ENCODE measurements at regions not wholly inside any gene's neighbourhood (a gene's known extent, or its start where the extent isn't known, plus 50 kb on each side); places are given as distances from the start of the nearest gene placed in this dataset.

DNA sequence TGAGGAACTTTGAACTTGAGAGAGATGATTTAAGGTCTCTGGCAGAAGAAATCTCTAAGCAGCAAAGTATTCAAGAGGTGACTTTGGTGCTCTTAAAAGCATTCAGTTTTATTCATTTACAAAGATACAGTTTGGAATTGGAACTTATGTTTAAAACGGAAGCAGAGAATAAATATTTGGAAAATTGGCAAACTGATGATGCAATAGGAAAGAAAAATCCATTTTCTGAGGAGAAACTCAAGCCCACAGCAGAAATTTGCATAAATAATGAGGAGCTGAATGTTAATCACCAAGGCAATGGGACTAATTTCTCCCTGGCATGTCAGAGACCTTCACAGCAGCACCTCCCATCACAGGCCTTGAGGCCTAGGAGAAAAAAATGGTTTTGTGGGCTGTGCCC, 1022.5 kb upstream of the CHAC2 start:
- intact Hi-C loops (cut with DNase I) = no loop called here
- DNase-seq (ENCODE audit: low spot score) = no peak

DNA sequence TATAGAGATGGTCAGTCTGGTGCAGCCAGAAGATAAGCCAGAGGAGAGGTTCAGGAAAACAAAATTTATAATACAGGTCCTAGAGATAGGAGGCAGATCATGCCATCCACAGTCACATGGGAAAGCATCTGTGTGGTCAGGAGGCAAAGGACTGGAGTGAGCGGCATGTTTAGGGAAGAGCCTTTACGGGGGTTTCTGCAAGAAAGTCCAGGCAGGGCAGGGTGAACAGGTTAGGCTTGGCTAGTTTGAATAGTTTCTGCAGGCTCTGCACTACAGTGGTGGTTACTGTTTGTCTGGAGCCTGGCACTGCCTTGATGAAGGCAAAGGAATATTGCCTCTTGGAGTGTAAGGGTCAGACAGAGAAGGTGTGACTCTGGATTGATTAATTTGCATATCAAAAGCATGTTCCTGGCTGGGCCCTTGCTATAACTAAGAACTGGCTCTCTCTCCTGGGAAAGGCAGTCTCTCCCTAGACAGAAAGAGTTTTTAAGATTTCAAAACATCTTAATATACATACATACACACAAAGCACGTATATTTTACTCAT, 1034.7 kb upstream of the CHAC2 start:
- intact Hi-C loops (cut with DNase I) = no loop called here
- no peak for DNase-seq (ENCODE audit: low spot score)

DNA sequence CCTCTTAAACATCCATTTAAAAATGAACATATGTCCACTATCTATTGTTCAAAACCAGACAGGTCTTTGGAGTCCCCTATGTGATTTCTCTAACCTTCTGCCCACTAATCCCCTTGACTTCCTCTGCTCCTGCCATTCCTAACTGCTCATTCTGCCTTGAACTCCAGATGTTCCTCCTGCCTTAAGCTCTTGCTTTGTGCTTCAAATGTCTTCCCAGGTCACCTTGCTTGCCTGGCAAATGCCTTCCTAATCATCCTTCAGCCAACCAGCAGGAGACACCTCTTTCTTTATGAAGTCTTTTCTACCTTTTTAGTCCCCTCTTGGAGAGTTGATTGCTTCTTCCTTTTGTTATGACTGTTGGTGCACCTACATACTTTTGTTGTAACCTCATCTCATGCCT, 1043.0 kb upstream of the CHAC2 start:
- intact Hi-C loops (cut with DNase I) = no loop called here
- no peak for DNase-seq (ENCODE audit: low spot score)

DNA sequence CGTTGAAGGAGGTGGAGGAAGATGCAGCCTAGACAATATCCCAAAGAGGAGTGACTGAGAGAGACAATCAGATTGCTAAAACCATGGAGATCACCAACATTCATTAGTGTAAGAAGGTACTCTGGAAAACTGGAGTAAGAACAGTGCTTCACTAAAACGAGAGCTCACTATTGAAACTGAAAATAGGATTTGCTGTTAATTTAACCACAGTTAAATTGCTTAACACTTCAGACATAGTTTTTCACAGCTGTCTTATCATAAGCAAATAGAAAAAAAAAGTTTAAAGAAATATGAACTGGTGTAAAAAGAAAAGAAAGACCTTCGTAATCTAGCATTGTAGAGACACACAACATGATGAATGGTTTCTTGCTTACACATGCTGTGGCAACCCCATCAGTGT, 1049.8 kb upstream of the CHAC2 start:
- intact Hi-C loops (cut with DNase I) = no loop called here
- no peak for DNase-seq (ENCODE audit: low spot score)

DNA sequence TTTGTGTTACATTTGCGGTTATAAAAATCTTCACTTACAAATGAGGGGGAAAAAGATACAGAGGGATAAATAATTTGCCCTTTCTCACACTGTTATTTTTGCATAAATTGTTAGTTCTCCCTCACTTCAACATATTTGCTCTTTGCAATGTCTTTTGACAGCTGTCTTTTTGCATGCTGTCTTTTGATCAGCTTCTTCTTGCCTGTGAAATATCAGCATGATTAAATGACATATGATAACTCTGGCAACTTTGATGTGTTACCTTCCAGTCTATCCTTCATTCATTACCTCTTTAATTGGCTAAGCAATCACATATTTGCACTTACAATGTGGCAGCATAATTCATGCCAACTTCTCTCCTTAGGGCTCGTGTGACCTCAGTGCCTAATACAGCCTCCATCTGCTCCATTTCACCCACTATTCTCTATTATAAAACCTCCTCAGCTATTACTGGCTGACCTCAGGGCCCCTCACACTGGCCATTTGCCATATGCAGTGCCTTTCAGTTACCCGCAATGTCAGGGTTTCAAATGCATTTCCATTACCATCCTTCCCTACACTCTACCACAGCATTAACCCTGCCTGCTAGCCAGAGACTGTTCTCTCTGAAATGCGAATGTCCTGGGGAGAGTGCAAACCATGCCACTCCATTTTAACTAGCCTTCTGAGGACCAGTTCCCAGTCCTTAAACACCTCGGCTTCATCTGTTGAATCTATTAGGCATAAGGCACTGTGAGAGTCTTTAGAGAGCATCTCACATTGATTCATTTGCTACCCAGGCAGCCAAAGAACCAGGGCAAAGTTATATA, 1056.6 kb upstream of the CHAC2 start:
- intact Hi-C loops (cut with DNase I) = no loop called here
- DNase-seq (ENCODE audit: low spot score) = no peak

DNA sequence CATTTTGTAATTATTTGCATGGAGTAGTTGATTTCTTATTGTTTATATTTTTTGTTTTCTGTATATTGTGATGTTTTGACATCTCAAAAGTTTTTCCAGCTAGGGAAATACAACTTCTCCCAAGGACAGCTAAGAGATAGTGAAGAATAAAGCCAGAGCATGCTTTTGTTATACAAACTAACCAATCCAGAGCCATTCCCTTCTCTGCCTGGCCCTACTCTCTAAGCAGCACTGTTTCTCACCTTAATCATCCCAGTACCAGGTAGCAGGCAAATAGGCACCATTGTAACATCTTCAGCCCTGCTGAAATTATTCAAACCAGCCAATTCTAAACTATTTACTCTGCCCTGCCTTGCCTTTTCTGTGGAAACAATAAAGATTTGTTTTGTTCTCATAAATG, 1063.4 kb upstream of the CHAC2 start:
- intact Hi-C loops (cut with DNase I) = no loop called here
- no peak for DNase-seq (ENCODE audit: low spot score)

DNA sequence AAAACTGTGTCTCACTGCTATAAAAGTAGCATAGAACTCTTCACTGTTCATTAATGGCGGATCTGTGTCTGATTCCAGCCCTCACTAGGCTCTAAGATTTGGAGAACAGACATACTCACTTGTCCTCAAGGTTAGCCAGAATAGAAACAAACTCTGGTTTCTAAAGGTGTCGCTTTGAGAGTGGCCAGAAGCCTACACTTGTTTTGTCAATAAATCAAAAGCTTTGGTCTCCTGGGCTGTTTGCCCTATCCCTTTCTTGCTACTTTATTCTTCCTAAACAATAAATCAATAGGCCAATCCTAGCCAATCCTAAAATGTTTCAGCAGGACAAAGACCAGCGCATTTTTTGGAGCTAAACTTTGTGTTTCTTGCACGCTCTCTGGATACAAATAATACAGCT, 1064.6 kb upstream of the CHAC2 start:
- no peak for DNase-seq (ENCODE audit: low spot score)
- intact Hi-C loops (cut with DNase I) = no loop called here

DNA sequence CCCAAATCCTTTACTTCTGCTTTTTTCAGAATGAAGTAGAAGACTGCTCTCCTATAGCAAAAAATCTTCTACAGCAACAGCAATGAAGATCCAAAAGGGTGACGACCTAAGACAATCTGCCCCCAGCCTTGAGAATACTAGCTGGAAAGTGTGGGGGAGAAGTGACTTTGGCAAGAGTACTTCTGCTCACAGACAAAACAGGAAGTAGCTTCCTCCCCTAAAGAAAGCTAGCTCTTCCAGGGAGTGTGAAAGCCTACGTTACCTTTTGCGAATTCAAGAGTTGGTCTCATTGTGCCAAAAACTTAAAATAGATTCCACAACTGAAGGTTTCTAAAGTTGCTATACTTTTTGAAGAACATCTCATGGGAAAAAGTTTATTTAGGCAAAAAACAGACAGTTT, 1069.2 kb upstream of the CHAC2 start:
- intact Hi-C loops (cut with DNase I) = no loop called here
- no peak for DNase-seq (ENCODE audit: low spot score)

DNA sequence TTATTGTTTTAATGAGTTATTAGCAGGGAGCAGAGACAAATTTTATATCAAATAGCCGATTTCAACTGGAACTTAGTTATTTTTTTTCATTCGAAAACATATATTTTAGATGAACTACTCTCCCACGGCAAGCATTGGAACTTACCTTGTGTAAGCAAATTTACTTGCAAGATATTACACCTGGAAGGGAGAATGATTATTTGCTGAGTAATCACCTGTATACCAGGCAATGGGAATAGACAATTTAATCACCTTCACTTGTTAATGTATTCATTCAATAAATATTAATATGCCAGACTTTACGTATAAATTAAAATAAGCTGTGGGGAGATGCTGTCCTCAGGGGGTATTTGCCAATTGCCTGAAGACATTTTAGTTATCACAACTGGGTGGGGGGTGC, 1069.9 kb upstream of the CHAC2 start:
- intact Hi-C loops (cut with DNase I) = no loop called here
- no peak for DNase-seq (ENCODE audit: low spot score)

DNA sequence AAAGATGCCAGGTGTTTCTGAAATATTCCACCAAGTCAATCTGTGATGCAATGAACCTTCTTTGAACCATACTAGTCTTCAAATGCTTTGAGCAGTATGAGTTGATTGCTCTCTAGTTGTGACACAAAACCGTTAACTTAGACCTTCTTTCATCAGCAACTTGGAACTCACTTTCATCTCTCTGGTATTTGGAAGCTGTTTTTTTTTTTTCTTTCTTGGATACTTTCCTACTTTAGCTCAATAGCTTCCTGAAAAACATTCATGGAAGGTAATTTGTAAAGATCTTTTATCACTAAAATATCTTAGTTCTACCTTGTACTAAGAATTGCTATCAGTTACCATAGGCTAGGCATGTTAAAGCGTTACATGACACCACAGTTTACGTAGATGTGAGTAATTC, 1071.9 kb upstream of the CHAC2 start:
- intact Hi-C loops (cut with DNase I) = no loop called here
- no peak for DNase-seq (ENCODE audit: low spot score)

DNA sequence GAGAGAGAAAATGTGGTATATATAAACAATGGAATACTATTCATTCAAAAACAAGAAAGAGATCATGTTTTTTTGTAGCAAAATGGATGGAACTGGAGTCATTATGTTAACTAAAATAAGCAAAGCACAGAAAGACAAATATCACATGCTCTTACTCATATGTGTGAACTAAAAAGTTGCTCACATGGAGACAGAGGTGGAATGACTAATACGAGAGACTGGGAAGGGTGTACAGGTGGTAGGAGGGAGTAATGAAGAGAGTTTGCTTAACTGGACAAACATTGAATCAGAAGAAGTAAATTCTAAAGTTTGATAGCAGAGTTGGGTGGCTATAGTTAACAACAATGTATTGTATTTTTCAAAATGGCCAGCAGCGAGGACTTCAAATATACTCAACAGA, 1080.7 kb upstream of the CHAC2 start:
- intact Hi-C loops (cut with DNase I) = no loop called here
- DNase-seq (ENCODE audit: low spot score) = no peak

DNA sequence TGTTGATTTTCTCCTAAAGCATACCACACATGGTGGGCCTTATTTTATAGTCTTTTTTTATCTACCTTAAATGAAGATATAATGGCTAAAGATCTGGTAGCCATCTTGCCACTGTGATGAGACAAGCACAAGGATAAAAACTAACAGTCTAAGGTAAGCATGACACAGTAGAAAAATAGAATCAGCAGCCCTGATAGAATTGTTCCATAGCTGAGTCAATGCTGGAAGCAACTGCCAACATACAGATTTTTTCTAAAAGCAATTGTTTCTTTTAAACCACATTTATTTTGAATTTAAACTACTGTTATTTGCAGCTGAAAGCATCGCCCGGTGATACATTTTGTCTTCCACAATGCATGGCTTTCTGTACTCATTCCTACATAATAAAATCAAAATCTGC, 1091.5 kb upstream of the CHAC2 start:
- DNase-seq (ENCODE audit: low spot score) = no peak
- intact Hi-C loops (cut with DNase I) = no loop called here

DNA sequence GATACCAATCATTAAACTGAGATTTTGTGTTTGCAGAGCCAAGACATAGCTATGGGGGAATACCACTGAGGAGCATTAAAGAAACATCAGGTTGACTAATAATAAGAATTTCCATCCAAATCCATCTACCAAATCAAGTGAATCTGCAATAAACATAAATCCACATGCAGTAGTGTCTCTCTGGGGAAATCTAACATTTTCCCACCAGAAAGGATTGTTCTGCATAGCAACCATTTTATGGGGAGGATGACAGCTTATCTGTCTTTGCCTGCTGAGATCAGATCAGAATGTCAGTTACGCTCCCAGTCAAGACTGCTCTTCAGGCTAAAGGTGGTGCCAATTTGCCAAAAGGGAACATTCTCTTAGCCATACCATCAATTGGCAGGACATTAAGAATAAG, 1098.9 kb upstream of the CHAC2 start:
- intact Hi-C loops (cut with DNase I) = no loop called here
- no peak for DNase-seq (ENCODE audit: low spot score)

DNA sequence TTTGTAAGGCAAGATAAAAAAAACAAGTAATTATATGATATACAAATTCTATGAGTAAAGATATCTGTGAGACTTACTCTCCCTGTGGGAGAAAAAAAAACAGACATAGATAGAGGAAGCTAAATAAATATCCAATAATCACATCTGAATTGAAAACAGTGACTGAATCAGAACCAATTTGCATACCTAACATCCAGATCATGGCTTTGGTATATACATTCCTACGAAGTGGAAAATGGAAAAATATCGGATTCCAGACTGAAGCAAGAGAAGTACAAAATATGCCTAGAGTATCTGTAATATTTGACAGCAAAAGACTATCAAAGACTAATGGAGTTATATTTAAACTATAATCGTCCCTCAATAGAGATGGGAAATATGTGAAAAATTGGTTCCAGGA, 1108.1 kb upstream of the CHAC2 start:
- DNase-seq (ENCODE audit: low spot score) = no peak
- intact Hi-C loops (cut with DNase I) = no loop called here

DNA sequence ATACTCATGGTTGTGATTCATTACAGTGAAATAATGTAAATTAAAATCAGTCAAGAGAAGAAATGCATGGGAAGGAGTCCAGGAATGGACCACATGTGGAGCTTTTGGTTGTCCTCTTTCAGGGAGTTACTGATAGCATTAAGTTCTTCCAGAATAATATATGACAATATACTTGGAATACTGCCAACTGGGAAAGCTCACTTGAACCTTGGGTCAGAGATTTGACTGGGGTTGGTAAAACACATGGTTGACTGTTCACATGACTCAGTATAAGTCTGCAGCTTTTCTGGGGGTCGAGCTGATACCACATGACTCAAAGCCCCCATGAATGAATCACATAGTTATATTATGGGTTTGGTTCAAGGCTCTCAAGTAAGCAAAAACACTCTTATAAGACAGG, 1109.0 kb upstream of the CHAC2 start:
- intact Hi-C loops (cut with DNase I) = no loop called here
- DNase-seq (ENCODE audit: low spot score) = no peak

DNA sequence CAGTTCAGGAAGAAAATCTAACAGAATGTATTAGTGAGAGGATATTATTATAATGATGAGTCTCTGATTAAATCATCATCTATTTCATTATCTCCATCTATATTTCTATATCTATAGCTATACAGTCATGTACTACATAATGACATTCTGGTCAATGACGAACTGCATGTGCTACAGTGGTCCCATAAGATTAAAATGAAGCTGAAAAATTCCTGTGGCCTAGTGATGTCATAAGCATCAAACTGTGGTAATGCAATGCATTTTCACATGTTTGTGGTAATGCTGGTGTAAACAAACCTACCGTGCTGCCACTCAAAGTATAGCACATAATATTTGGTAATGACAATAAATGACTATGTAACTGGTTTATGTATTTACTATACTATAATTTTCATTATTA, 1127.9 kb upstream of the CHAC2 start:
- DNase-seq (ENCODE audit: low spot score) = no peak
- intact Hi-C loops (cut with DNase I) = no loop called here

DNA sequence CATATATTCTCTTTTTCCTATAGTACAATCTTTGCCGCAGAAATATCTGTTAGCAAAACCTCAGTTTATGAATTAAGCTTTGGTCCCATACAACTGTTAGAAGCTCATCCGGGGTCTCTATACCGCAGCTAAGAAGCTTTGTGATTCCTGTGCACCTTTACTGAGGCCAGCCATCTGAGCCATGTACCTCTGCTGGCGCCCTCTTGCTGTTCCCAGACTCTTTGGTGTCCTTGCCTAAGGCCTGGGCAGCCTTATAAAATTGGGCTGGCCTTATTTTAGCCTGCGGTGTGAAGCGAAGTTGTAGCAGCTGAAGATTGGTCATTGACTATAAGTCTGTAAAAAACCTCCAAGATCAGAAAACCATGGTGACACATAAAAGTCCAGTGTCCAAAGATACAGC, 1135.1 kb upstream of the CHAC2 start:
- no peak for DNase-seq (ENCODE audit: low spot score)
- intact Hi-C loops (cut with DNase I) = no loop called here

DNA sequence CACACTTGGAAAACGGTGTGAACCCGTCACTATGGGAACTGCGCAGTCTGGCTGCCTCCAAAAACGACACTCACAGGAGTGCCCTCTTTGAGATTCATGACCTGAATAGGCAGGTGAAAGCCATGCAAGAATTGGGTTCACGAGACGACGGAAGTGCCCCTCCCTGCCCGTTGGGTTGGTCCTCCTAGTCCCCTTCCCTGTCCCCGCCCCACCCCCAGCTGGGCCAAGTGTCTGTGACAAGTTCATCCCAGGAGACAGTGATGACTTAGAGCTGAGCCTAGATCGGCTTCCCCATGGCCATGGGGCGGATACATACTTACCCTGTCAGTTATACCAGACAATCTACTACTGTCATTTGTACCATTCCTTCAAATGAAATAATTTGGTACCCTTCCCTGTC, 1137.7 kb upstream of the CHAC2 start:
- no peak for DNase-seq (ENCODE audit: low spot score)
- intact Hi-C loops (cut with DNase I) = loop anchor here in 1 of 2 donors (10.0 kb wide), 1 partner anchor 855 kb away; no protein-coding TSS in a partner anchor

DNA sequence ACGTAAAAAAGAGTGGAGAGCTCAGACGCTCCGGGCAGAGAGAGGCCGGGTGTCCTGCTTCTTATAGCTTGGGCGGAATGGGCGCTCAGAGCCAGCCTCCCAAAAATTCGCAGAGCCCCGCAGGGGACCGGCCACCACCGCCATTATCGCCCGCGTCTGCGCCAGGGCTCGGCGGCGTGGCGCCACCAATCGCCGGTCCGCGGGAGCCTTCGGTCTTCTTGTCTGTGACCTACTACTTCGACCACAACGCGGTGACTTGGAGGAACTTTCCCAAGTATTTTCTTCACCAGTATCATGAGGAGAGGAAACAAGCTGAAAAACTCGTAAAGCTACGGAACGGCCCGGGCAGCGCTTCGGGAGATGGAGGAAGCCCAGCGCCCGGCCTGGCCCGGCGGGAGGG, 1138.1 kb upstream of the CHAC2 start:
- intact Hi-C loops (cut with DNase I) = loop anchor here in 1 of 2 donors (10.0 kb wide), 1 partner anchor 855 kb away; no protein-coding TSS in a partner anchor

DNA sequence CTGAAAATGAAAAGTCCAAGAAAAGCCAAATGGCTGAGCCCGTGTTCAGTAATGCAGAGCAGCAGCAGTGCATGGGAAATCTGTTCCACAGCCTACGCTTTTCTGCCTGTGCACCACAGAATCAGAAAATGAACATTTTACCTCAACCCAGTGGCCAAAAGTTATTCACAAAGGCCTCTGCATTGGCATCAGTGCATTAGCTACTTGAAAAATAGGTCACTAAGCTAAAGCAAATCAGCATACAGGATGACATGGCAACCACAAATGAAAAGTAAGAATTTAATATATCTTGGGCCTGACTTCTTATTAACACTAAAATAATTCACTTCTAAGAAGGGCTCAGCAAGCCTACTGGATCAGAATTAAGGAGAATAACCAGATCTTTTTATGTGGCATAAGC, 1145.3 kb upstream of the CHAC2 start:
- intact Hi-C loops (cut with DNase I) = loop anchor here in 1 of 2 donors (10.0 kb wide), 1 partner anchor 863 kb away; no protein-coding TSS in a partner anchor
- no peak for DNase-seq (ENCODE audit: low spot score)

More for the DNA sequence above, 1138.1 kb upstream of the CHAC2 start:
- no peak for DNase-seq (ENCODE audit: low spot score)

DNA sequence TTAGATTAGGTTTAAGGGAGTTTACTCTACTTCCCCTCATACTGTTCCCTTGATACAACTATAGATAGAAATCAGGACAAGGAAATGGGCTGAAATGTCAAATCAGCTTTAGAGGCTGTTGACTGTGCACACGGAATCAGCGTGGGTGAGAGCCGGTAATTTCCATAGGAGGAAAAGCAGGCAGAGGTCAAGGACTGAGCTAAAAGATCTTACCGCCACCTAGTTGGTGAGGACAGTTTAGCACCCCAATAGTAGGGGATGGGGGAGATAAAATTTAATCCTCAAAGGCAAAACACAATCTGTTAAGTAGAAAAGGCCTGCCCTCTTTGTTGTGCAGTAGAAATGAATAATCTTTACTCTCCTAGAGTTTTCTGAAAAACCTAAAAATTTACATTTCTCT, 1154.5 kb upstream of the CHAC2 start:
- intact Hi-C loops (cut with DNase I) = no loop called here
- DNase-seq (ENCODE audit: low spot score) = no peak

Data from posterior vena cava (tissue), 2 donors.